HG03025 (cell line): ENCODE measurements at regions not wholly inside any gene's neighbourhood (a gene's known extent, or its start where the extent isn't known, plus 50 kb on each side); places are given as distances from the start of the nearest gene placed in this dataset.
"Not testable (repeated sequence)": the region's sequence is repeated elsewhere in the genome, so short reads cannot be mapped to it uniquely, and the experiment has no call there.

ENCODE experiments used
- ATAC-seq: cut with Tn5 transposase; IDR thresholded peaks from one replicate; pipeline ENCODE4 v1.9.1; 2021; ENCODE audit warnings: mild to moderate bottlenecking, moderate library complexity; ENCODE audit not compliant: unreplicated experiment, low FRiP score

GRCh38 chr6:10138917-10139316 is 276.0 kb downstream of the TFAP2A start:
- ATAC-seq: no peak

- no peak for ATAC-seq
Observed at GRCh38 chr6:10136636-10137035, 278.2 kb downstream of the TFAP2A start.

- ATAC-seq: not testable (repeated sequence)
Observed at GRCh38 chr6:10134185-10134584, 280.7 kb downstream of the TFAP2A start.

DNA sequence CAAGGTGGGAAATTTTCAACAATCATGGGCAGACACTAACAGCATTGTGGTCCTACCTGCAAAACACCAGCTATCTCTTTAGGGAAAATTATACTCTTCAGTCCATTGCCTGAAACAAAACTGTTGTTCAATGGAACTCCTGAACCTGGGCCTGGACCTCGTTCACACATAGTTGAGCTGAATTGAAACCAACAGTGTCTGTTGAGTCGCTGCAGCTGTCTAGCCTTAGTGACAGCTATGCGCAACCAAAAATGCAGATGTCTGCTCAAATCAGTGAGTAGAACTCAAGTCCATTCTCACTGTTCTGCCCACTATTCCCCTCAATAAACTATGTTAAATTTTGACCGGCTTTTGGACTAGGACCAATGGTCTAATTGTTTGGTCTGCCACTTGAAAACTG is 286.2 kb downstream of the TFAP2A start:
- no peak for ATAC-seq

DNA sequence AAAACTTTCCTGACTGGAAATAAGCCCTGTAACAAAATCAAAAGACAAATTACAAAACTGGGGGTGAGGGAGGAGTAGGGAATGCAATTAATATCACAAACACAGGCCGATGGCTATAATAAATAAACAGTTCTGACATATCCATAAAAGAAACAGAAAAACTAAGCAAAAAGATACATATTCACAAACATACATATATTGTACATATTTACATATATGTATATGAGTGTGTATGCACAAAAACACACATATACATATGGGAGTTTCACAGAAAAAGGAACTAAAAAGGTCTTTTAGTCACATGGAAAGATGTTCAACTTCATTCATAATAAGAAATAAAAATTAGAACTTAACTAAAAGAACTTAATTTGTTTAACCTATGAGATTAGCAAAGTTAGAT is 292.7 kb downstream of the TFAP2A start:
- ATAC-seq: no peak

- no peak for ATAC-seq
Observed at GRCh38 chr6:10112871-10113549, 301.9 kb downstream of the TFAP2A start.

- no peak for ATAC-seq
Observed at GRCh38 chr6:10111975-10112374, 302.9 kb downstream of the TFAP2A start.

DNA sequence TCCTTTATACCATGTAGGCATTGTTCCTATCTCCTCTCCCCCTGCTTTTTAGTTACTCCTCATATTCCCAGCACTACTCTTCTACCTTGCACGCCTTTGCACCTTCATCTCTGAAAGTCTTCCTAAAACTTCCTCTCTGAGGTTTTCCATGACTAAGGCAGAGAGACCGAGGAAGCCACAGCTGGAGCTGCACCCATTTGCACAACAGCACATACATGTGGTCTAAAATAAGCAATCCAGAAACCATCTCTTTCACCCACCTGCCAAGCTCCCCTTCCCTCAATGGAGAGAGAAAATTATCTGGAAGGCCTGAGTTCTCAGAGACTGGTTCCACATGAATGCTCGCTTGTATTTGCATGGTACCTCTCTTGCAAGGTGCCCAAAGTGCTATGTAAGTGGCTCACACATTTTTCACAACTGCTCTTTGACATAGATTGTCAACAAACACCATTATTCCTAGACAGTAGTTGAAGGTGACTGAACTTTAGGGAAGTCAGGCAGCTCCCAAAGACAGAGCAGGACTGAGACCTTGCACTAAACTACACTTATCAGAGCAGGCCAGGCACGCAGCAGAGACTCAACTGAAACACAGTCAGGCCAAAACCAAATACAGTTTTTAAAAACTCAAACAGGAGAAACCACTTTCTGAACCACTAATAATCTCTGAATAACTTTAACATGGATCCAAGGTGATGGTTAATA is 313.2 kb downstream of the TFAP2A start:
- ATAC-seq: no peak

DNA sequence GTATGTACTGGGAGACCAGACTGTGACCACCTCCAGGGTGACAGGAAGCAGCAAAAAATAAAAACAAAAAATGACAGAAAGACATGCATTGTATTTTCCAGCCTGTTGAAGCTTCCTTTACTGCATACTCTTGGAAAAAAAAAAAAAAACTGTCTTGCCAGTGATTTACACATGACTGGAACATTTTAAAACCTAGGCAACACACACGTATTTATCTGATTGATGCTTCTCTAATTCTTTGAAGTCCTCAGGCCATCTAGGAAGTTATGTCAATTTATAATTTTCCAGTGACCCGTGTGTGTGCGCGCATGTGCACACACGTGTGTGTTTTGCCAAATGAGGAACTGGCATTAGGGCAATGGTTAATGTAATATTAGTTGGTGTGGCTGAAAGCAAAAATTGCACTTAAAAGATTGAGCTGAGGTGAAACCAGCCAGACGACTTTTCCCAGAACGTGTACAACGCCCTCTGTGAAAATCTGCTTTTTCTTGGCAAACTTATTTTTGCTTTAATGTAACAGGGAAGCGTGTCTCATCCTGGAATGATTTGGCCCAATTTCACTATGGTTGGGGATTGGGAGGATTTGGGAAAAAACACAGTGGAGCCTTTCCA is 315.2 kb downstream of the TFAP2A start:
- ATAC-seq: no peak

GRCh38 chr6:10098756-10099528 is 315.9 kb downstream of the TFAP2A start:
- no peak for ATAC-seq

DNA sequence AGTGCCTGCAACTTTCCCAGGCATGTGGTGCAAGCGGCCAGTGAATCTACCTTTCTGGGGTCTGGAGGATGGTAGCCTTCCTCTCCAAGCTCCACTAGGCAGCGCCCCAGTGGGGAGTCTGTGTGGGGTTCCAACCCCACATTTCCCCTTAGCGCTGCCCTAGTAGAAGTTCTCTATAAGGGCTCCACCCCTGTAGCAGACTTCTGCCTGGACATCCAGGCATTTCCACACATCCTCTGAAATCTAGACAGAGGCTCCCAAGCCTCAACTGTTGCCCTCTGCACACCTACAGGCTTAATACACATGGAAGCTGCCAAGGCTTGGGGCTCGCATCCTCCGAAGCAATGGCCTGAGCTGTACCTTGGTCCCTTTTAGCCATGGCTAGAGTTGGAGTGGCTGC is 321.6 kb downstream of the TFAP2A start:
- ATAC-seq: no peak

DNA sequence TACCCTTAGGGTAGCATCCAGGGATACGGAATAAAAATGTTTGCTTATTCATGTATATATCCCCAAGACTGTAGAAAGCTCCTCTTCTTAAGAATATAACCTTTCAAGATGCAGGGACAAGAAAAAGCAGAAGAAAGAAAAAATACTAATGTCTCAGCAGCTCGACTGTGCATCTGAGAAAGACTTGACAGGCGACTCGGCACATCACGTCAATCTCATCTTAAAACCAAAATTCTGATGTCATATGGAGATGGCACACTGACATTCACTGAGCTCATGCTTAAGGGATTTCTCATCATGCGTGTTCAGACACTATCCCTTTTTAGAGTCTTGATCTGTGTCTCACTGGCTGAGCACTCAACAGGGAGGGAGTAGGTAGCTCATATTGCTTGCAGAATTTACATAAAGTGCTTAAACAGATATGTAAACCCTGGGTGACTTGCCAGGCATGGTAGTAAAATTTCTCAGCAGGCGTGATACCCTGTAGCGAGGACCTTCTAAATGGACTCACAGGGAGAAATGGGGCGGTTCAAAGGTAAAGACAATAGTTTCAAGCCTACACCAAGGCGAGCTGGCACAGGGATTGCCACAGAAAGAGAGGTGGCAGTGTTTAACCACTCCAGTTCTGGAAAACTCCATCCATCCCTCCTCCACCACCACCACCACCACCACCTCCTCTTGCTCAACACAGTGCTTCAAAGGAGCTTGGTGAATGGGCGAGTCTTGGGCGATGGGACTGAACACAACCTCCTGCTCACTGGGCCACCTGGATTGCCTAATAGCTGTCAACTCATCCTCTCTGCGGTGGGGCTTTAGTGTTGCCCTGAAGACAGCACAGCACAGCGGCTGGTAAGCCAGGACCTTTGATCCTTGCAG is 330.5 kb downstream of the TFAP2A start:
- ATAC-seq: no peak

DNA sequence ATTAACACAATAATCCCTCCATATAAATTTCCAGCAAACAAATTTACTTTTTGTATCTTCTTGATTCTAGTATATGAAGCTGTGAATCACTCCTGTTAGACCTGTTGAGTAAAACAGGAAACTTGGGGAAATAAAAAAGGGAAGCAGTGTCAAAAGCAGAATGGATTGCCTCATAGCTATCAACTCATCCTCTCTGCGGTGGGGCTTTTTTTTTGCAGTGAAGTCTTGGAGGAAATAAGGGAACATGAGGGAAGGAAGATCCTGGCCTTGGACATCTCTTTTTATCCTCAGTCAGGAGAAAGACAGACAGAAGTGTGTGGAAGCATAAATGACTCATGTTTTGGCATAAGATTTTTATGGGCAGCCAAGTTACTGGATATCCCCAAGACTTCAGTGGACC is 332.5 kb downstream of the TFAP2A start:
- ATAC-seq: no peak

DNA sequence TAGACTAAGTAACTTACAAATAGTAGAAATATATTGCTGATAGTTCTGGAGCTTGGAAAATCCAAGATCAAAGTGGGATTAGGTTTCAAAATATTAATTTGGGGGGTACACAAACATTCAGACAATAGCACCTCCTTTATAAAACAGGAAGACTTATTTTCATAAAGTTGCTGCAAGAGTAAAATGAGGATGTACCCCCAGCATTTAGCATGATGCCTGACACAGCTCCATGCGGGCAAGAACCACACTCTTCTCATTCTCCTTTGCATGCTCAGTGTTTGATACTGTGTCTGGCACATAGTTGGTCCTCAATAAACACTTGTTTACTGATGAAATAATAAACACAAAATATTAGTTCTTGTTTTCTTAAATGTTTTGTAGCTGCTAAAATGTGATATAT is 332.9 kb downstream of the TFAP2A start:
- ATAC-seq: no peak

- ATAC-seq: no peak
Observed at GRCh38 chr6:10081075-10081474, 333.8 kb downstream of the TFAP2A start.

DNA sequence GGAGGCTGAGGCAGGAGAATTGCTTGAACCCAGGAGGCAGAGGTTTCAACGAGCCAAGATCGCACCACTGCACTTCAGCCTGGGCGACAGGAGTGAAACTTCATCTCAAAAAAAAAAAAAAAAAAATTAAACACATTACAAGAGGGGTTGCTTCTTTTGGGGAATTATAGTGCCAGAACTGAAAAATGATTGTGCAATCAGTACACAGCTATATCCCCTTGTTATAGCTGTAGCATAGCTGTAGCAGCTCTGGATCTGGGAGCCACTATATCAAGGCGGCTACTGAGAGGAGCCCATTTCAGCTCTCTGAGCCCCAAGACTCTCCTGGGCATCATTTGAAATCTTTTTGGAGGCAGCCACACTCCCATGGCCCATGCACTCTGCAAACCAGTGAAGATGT is 334.3 kb downstream of the TFAP2A start:
- no peak for ATAC-seq

GRCh38 chr6:10078581-10078980 is 336.3 kb downstream of the TFAP2A start:
- ATAC-seq: no peak

DNA sequence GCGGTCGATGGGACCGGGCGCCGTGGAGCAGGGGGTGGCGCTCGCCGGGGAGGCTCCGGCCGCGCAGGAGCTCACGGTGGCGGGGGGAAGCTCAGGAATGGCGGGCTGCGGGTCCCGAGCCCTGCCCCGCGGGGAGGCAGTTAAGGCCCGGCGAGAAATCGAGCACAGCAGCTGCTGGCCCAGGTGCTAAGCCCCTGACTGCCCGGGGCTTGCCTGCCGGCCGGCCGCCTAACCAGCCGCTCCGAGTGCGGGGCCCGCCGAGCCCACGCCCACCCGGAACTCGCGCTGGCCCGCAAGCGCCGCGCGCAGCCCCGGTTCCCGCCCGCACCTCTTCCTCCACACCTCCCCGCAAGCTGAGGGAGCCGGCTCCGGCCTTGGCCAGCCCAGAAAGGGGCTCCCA is 340.1 kb downstream of the TFAP2A start:
- not testable (repeated sequence) for ATAC-seq

GRCh38 chr6:10073341-10073740 is 341.5 kb downstream of the TFAP2A start:
- ATAC-seq: no peak

DNA sequence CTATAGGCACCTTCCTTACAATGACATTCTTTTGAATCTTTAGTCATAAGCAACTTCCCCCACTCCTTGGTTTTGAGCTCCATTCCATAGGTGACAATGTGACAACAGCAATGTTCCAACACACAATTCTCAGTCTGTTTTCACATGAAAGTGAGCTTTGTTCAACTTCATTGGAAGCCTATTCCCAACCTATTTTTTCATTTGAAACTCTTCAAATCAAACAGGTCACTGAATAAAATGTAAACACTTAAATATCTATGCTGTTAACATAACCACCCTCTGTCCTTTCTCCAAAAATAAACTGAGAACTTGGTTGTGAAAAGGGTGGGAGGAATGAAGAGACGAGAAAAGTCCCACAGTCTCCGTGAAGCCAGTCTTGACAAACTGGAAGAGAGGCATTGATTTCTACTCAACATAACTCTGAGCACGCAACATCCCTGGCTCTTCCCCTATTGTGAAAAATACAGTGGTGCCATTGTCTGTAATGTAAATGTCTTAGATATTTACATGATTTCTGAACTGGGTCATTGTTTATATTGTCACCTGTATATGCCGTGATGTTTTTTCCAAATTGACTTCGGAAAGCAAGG is 343.1 kb downstream of the TFAP2A start:
- no peak for ATAC-seq
